ENCODE measurements at regions not wholly inside any gene's neighbourhood (a gene's known extent, or its start where the extent isn't known, plus 50 kb on each side); places are given as distances from the start of the nearest gene placed in this dataset.

GRCh38 chr7:13542451-13542850 is 447.0 kb downstream of the ETV1 start:
- Histone ChIP-seq H3K4me1 (ENCODE audit: control insufficient read depth in 4 of 4, insufficient read depth in 4 of 4, low read length in 3 of 4) (no peaks in the 10 kb centered on the region), H3K36me3 (ENCODE audit: control insufficient read depth in 4 of 4, insufficient read depth in 3 of 4, low read depth in 1 of 4, low read length in 3 of 4) (no peaks in the 10 kb centered on the region), H3K4me3 (ENCODE audit: low read depth in 1 of 3, low read length in 3 of 3) (no peak overlapping the region), H3K27me3 (ENCODE audit: control insufficient read depth in 4 of 4, insufficient read depth in 4 of 4, low read length in 3 of 4) (peaks cover 0 to 3% (median 0%) of the 10 kb centered on the region in 4 donors), H3K9me3 (ENCODE audit: control insufficient read depth in 4 of 4, low read length in 3 of 4) (no peaks in the 10 kb centered on the region), H3K9ac (ENCODE audit: low read depth in 1 of 2, low read length in 2 of 2) (no peak overlapping the region), H3K27ac (ENCODE audit: low read depth in 1 of 2, low read length in 2 of 2) (no peak overlapping the region)
- TF ChIP-seq FOXA1 (IDR thresholded peaks at IDR 0.05) (no peak), SP1 (IDR thresholded peaks at IDR 0.05) (no peak), JUND (IDR thresholded peaks at IDR 0.05) (no peak), NR2F2 (IDR thresholded peaks at IDR 0.05) (no peak), MAX (IDR thresholded peaks at IDR 0.05) (no peak), ATF3 (IDR thresholded peaks at IDR 0.05) (no peak)
- DNase-seq (ENCODE audit: low spot score) = no peak
- 83% methylated on average over 4 of the region's 4 CpGs for WGBS

GRCh38 chr7:13551503-13551902 is 438.0 kb downstream of the ETV1 start:
- Histone ChIP-seq H3K4me3 (ENCODE audit: low read depth in 1 of 3, low read length in 3 of 3) (no peak overlapping the region), H3K36me3 (ENCODE audit: control insufficient read depth in 4 of 4, insufficient read depth in 3 of 4, low read depth in 1 of 4, low read length in 3 of 4) (no peaks in the 10 kb centered on the region), H3K27me3 (ENCODE audit: control insufficient read depth in 4 of 4, insufficient read depth in 4 of 4, low read length in 3 of 4) (peaks cover 0 to 3% (median 0%) of the 10 kb centered on the region in 4 donors), H3K27ac (ENCODE audit: low read depth in 1 of 2, low read length in 2 of 2) (no peak overlapping the region), H3K4me1 (ENCODE audit: control insufficient read depth in 4 of 4, insufficient read depth in 4 of 4, low read length in 3 of 4) (no peaks in the 10 kb centered on the region), H3K9ac (ENCODE audit: low read depth in 1 of 2, low read length in 2 of 2) (no peak overlapping the region), H3K9me3 (ENCODE audit: control insufficient read depth in 4 of 4, low read length in 3 of 4) (no peaks in the 10 kb centered on the region)
- DNase-seq (ENCODE audit: low spot score) = no peak
- TF ChIP-seq GABPA (IDR thresholded peaks at IDR 0.05 in 1 of 2, conservative IDR thresholded peaks at IDR 0.05 in 1 of 2) (no peak), EGR1 (IDR thresholded peaks at IDR 0.05; ENCODE audit: low read depth in 2 of 2) (no peak), HNF4G (IDR thresholded peaks at IDR 0.05) (no peak), MAX (IDR thresholded peaks at IDR 0.05) (no peak), FOXA2 (IDR thresholded peaks at IDR 0.05) (no peak), FOXA1 (IDR thresholded peaks at IDR 0.05) (no peak), NR2F2 (IDR thresholded peaks at IDR 0.05) (no peak), JUND (IDR thresholded peaks at IDR 0.05) (no peak), ATF3 (IDR thresholded peaks at IDR 0.05) (no peak), CTCF (IDR thresholded peaks at IDR 0.05; ENCODE audit: low read depth, low read length, missing input control) (no peak), TAF1 (conservative IDR thresholded peaks at IDR 0.05) (no peak), HNF4A (conservative IDR thresholded peaks at IDR 0.05) (no peak), ZBTB33 (IDR thresholded peaks at IDR 0.05) (no peak), RXRA (IDR thresholded peaks at IDR 0.05) (no peak), YY1 (IDR thresholded peaks at IDR 0.05) (no peak), REST (IDR thresholded peaks at IDR 0.05) (no peak)
- 71% methylated on average over 3 of the region's 3 CpGs for WGBS

Data from liver (tissue), 8 donors.